GM18870 (cell line): ENCODE measurements at regions not wholly inside any gene's neighbourhood (a gene's known extent, or its start where the extent isn't known, plus 50 kb on each side); places are given as distances from the start of the nearest gene placed in this dataset.

Experiments
- ATAC-seq: cut with Tn5 transposase; IDR thresholded peaks from one replicate; pipeline ENCODE4 v1.9.1; 2021; ENCODE audit warnings: moderate library complexity; ENCODE audit not compliant: unreplicated experiment

- no peak for ATAC-seq
Observed at GRCh38 chr5:54656261-54656728, 138.7 kb downstream of the SNX18 start.

GRCh38 chr5:54655761-54656160, 138.2 kb downstream of the SNX18 start:
- ATAC-seq: no peak

GRCh38 chr5:54655266-54655665, 137.7 kb downstream of the SNX18 start:
- no peak for ATAC-seq

- no peak for ATAC-seq
Observed at GRCh38 chr5:54653956-54654614, 136.5 kb downstream of the SNX18 start.

DNA sequence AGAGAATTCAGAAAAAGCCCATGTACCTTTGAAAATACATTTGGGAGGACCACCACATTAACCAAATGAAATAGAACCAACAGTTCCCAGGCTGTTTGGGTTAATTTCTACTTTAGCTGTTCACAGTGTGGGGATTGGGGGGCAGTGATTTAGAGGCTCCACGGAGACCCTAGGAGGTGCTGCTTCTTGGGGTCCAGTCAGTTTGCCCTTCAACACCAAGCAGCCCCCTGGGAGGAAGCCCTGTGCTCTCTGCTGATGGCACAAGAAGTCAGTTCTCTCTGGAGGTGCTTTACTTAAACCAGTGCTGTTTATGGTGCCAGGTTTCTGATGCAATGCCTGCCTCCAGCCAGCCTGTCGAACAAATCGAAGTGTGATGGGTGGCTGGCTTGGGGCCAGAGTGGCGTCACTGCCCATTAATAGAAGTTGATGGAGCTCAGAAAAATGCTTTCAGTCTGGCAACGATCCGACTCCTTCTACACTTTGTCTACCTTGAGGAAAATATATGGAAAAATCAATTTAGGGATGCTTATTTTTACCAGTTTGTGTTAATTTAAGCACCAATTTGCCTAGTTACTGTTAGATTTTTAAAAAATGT, 134.0 kb downstream of the SNX18 start:
- ATAC-seq: no peak

DNA sequence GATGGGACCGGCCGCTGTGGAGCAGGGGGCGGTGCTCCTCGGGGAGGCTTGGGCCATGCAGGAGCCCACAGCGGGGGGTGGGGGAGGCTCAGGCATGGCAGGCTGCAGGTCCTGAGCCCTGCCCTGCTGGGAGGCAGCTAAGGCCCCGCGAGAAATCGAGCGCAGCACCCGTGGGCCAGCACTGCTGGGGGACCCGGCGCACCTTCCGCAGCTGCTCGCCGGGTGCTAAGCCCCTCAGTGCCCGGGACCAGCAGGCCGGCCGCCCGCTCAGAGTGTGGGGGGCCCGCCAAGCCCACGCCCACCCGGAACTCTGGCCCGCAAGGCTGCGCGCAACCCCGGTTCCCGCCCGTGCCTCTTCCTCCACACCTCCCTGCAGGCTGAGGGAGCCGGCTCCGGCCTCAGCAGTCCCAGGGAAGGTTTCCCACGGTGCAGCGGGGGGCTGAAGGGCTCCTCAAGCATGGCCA, 131.5 kb downstream of the SNX18 start:
- no peak for ATAC-seq

DNA sequence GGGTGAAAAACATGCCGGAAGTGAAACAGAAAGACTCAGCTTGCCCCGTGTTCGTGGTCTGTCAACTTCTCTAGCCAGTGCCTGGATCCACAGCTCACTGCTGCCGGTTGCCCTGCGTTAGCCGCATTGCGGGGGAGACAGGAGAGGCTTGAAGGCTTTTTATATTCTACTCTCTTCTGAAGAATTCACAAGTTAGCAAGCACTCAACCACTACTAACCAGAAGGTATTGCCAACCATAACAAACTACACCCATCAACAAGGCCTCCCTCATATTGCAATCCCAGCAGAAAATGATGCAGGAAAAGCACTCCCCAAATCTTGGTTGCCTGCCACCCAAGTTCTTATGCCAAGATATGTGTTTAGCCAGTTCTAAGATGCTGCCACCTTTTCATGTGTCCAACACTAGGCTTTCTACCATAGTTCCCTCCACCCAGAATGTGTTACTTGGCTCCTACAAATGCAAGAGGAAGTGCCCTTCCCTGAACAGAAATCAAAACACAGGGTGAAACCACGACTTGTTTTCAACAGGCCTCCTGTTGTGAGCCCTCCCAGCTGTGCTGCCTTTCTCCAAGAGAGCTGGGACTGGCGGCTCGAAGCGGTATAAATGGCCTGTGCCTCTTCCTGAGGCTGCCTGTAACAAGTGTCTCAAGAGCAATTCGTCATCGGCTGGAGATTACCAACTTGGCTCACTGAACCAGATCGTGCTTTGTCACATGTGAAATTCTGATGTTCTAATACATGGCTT, 129.0 kb downstream of the SNX18 start:
- peak; percentile 87 for ATAC-seq

DNA sequence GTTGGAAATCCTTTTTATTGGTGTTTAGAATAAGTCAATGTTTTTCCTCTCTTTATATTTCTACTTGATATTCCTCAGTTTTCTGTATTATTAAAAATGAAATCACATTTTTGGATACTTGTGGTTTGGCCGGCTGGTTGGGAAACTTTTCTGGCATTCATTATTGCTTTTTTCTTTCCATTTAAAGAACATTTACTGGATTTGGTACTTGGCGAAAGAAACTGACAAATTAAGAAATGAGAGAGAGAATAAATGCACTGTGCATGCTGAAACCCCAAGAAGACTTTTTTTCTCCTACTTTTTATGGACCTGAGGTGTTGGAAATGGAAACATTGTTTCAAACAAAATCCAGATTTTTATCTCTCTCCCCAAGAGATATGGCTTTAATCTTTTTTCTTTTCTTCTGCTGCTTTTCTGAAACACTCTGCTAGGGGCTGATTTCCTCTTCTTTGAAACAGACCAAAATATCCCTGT, 128.4 kb downstream of the SNX18 start:
- ATAC-seq: no peak

DNA sequence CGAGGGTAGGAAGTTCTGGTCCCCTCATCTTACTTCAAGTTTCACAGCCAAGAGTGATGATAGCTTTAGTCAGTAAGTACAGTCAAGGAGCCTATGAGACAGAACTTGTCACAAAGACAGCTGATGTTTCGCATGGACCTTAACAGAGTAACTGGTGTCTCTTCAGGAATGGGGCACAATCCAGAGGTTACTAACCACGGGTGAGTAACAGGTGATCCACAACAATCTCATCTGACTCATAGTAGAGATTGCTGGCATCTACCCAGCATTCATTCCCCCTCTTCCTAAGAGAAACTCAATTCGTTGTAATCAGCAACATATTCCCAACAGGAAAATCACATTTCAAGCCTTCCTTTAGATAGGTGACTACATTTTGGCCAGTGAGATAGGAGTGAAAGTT, 126.7 kb downstream of the SNX18 start:
- no peak for ATAC-seq

GRCh38 chr5:54643685-54644106, 126.1 kb downstream of the SNX18 start:
- no peak for ATAC-seq

DNA sequence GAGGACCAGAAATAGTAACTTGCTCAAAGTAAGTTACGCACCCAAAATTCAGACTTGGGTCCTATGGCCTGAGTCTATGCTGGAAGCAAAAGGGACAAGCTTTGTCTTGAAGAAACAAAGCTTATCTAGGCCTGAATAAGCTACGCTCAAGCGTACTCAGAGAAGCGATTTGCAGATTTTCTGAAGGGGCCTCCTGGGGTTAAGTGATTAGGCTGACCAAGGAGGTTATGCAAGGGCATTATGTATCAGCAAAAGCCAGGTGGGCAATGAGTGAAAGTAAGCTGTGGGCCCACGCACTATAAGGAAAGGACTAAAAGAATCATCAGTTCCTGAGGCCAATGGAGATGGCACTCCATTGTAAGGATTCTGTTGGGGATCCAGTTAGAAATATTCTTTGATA, 122.1 kb downstream of the SNX18 start:
- no peak for ATAC-seq

- no peak for ATAC-seq
Observed at GRCh38 chr5:54638106-54638505, 120.5 kb downstream of the SNX18 start.

- no peak for ATAC-seq
Observed at GRCh38 chr5:54637654-54638053, 120.1 kb downstream of the SNX18 start.

DNA sequence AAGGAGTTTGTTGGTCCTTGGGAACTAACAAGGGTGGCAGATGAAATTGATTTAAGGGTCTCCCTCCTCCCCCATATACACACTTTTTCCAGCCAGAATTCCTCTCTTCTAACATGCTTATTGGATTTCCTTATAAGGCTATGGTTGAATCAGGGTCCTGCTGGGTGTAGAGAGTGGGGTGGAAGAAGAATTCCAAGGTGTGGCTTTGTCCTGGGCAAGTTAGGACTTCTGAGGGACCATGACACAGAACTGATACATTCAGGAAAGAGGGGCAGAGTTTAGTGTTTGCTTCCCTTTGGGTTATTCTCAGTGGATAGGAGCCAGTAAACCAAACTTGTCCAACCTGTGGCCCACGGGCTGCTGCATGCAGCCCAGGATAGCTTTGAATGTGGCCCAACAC, 116.5 kb downstream of the SNX18 start:
- no peak for ATAC-seq

- no peak for ATAC-seq
Observed at GRCh38 chr5:54632131-54632701, 114.7 kb downstream of the SNX18 start.

GRCh38 chr5:54630738-54631359, 113.3 kb downstream of the SNX18 start:
- ATAC-seq: no peak

DNA sequence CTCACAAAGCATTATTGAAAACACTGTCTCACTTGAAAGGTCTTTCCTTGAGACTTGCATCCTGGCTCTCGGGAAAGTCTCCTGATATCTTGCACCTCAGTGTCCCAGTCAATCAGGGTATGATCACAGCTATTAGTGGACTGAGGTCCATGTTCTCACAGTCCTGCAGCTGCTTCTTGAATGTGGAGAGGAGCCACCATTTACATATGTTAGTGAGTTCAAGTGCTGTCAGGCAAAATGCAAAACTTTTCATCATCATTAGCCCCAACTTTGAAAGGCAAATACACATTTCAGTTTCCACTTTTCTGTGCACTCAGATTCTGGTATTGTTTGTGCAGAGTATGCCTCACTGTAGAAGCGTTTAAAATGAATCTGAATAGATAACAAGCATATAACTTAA, 111.6 kb downstream of the SNX18 start:
- no peak for ATAC-seq

DNA sequence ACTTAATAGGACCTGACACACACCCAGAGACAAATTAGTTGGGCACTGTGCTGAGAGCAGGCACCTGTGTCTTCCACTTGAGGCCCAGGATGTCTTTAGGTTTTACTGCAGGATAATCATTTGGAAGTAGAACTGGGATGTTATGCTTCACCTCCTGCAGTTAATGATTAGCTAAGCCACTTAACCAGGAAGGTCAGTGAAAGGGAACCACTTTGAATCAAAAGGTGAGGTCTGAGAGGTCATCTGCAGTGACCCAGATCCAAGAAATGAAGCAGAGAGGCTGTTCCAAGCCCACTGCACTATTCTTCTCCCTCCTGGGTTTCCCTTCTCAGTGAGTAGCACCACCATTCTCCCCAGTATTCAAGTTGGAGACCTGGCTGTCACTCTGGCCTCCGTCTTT, 110.5 kb downstream of the SNX18 start:
- ATAC-seq: no peak

GRCh38 chr5:54626407-54626806, 108.8 kb downstream of the SNX18 start:
- no peak for ATAC-seq

- ATAC-seq: no peak
Observed at GRCh38 chr5:54624805-54625568, 107.4 kb downstream of the SNX18 start.
